ENCODE measurements at regions not wholly inside any gene's neighbourhood (a gene's known extent, or its start where the extent isn't known, plus 50 kb on each side); places are given as distances from the start of the nearest gene placed in this dataset.

DNA sequence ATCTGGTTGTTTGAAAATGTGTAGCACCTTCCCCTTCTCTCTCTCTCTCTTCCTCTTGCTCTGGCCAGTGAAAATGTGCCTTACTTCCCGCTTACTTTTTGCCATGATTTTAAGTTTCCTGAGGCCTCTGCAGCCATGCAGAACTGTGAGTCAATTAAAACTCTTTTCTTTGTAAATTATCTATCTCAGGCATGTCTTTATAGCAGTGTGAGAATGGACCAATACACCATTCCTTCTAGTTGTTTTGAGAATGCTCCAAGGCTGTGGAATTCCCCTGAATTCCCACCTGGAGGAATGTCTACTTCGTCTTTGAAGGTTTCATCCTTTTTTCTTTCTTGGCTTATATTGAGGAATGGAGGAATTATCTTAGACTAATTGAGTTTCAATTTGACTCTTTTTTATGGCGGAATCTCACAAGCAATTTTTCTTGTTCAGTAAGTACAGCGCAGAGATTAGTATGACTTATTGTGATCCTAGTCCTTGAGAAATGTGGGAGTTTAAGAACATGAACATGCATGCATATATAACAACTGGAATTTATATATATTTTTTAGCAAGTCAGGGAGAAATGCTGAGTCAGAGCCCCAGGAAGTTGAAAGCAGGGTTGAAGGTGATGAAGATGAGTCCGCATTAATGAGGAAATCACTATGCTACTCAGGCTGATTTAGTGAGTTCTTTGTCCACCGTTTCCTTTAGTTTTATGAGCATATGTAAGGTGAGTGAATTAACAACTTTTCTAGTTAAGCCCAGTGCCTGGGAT is 488.1 kb upstream of the ADAMTS16 start:
- DNase-seq (ENCODE audit: extremely low read depth, low read depth), result no peak

DNA sequence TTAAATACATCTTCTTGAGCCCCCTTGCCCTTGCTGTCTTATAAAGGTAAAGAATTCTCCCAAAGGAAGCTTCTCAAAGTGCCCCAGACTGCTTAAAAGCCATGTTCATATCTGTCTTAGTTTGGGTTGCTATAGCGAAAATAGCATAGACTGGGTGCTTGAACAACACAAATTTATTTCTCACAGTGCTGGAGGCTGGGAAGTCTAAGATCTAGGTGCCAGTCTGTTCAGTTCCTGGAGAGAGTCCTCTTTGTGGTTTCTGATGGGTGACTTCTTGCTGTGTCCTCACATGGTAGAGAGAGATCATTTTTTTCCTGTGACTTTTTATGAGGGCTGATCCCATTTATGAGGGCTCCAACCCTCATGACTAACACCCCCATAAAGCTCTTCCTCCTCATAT is 486.7 kb upstream of the ADAMTS16 start:
- DNase-seq (ENCODE audit: extremely low read depth, low read depth), result no peak

DNA sequence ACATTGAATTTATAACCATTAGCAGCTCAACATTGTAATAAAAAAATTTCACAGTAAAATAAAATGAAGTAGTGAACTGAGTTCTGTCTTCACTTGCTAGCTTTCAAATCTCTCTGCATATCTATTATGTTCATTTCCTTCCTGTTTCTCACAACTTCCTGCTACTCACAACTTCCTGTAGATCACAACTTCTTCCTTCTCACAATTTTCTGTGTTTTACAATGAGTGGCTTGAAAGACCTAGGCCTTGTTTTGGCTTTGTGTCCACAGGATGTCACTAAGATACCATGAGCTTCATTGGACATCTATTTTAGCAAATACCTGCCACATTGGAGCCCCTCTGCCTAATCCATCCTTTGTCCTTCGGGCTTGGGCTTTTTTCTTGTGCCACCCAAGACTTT is 480.3 kb upstream of the ADAMTS16 start:
- no peak for DNase-seq (ENCODE audit: extremely low read depth, low read depth)

DNA sequence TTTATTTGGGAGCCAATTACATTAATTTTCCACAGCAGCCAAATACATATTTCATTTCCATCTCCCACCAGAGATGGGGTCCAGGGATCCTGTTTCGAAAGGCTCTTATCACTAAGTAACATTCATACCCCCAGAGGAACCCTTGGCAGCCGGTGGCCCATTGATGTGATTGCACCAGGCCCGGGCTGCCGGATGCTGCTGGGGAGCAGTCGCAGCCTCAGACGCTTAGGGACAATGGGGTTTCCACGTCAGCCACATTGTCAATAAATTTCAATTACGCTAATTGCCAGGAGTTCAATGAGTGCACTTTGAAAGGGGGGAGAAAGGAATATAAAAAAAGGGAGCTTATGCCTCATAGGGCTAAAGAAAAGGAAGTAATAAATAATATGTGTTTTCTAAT is 478.8 kb upstream of the ADAMTS16 start:
- no peak for DNase-seq (ENCODE audit: extremely low read depth, low read depth)

DNA sequence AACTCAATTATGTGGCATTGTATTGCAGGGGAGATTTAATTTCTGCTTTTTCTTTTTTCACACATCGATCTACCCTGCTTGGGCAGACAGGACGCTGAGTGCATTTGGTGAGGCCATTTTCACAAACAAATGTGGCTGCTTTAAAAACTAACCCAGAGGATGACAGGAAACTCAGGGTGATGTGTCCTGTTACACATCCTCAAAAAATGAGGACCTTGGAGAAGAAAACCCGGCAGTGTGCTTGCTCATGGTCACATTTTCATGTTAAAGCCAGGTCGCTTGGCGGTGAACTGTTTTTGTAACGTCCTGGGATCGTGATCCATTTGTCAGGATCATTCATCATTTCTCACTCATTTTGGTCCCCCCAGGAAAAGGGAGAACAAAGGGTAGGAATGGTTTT is 478.3 kb upstream of the ADAMTS16 start:
- DNase-seq (ENCODE audit: extremely low read depth, low read depth), result no peak

DNA sequence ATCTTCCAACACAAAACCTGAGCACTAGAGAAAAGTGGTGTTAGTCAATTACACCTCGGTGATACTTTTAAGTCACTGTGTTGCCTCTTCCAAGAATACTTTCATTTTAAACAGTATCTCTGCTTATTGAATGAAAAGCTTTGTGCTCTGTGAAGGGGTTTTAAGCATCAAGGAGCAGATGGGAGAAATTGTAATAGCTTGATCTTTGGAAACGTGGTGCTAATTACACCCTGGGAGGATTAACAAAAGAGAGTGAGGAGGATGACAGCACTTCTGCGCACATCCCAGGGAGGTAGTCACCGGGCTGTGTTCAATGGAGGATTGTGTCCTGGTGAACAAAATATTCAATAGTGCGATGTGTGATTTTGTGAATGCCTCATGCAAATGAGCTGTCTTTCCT is 477.4 kb upstream of the ADAMTS16 start:
- DNase-seq (ENCODE audit: extremely low read depth, low read depth), result no peak

DNA sequence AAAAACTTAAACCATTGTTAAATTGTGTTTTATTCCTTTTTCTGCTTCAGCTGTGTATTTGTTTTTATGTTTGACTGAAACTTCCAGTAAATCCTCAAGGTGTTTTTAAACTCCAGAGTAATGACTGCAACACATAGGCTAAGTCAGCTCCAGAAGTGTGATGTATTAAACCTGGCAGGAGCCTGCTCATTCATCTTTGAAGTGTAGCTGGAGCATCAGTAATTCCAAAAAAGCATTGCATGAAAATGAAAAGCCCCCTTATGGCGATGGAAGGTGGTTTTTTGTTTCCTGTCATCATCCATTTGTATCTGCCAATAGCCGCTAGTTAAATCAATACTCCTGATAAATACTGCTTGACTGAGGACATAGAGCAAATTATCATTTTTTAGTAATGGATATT is 474.2 kb upstream of the ADAMTS16 start:
- no peak for DNase-seq (ENCODE audit: extremely low read depth, low read depth)

DNA sequence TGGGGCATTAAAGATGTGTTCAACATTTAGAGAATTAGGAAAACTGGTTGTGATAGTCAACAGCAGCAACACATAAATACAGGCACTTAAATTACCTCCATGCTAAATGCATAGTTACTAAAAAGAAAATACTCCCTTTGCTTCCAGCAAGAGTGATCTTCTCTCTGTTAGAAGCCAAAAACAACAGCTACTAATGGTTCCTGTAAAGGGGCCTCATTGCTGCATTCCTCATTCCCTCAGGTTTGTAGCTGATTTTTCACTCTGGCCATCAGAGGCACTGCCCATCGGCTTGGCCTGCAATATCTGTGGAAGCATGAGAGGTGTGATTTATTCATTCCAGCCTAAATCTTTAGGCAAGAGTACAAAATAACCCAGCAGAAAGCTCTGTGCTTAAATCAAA is 466.0 kb upstream of the ADAMTS16 start:
- no peak for DNase-seq (ENCODE audit: extremely low read depth, low read depth)

DNA sequence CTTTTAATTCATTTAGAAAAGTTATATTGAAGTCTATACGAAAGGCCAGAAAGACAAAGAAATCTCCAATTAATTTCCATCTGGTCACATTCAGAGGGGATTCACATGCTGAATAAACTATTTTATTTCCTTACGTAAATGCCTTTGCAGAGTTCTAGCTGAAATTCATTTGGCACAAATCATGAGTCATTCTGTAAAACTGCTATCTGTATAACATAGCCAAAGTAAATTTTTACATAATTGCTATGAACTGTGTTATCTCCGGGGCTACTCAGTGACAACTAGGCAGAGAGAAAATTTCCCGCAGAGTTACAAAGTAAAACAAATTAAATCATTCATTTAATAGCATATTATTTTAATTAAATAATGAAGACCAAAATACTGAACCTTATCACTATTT is 463.2 kb upstream of the ADAMTS16 start:
- no peak for DNase-seq (ENCODE audit: extremely low read depth, low read depth)

DNA sequence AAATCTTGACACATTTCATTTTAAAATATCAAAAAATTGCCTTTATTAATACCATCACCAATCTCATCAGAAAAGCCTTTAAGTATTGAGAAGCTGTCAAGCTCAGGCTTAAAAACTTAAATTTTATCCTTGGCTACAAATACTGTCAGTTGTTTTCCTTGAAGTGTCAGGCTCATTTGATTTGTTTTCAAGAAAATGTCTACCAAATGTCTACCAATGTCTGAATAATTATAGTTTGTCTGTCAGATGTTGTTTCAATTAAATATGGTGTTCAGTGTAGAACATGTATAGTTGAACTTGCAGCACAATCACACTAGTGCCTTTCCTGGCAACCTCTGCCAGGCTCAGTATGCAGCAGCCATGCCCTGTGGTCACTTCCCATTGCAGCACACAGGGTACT is 455.2 kb upstream of the ADAMTS16 start:
- no peak for DNase-seq (ENCODE audit: extremely low read depth, low read depth)

DNA sequence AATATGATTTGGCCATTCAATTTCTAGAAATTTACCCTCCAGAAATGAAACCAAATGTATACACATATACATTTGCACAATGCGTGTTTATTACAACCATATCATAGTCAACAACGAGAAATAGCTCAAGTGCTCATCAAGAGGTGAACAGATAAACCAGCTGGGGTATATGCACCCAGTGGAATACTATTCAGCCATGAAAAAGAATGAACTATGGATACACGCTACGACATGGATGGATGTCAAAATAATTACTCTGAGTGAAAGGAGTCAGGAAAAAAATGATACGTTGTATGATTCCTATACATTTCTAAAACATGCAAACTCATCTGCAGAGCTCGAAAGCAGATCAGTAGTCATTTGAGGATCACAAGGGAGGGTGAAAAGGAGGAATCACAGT is 441.5 kb upstream of the ADAMTS16 start:
- DNase-seq (ENCODE audit: extremely low read depth, low read depth), result no peak

DNA sequence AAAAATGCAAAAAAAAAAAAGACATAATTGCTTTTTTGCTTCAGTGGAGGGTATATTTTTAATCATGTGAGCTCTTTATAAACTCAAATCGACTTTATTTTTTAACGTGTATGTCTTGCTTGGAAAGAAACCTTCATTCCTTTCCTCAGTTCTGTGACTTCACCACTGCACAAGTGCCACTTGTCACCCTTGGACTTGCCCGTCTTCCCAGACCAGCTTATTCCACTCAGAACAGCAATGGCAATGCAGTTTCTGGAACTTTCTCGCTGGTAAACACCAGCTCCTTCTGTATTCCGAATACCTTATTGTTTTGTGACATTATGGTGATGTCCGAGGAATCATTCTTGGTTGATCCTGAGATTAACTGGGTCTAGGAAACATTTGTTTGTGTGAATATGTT is 440.5 kb upstream of the ADAMTS16 start:
- no peak for DNase-seq (ENCODE audit: extremely low read depth, low read depth)

DNA sequence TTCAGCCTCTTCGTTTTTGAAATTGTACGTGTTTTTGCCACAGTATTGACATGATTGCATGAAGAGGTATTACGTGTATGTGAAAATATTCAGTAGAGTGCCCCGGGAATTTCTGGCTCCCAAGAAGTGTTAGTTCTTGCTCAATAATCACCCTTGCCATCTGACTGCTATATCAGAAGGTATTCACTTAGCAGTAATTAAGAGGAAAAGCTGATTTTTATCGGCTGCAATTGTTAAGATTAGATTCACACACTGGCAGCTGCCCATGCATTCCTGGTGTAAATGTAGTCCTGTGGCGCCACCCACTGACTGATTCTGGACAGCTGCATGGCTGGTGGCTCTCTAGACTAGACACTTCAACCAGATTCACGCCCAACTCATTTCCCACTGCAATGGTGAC is 440.1 kb upstream of the ADAMTS16 start:
- peak; percentile 48 for DNase-seq (ENCODE audit: extremely low read depth, low read depth)

DNA sequence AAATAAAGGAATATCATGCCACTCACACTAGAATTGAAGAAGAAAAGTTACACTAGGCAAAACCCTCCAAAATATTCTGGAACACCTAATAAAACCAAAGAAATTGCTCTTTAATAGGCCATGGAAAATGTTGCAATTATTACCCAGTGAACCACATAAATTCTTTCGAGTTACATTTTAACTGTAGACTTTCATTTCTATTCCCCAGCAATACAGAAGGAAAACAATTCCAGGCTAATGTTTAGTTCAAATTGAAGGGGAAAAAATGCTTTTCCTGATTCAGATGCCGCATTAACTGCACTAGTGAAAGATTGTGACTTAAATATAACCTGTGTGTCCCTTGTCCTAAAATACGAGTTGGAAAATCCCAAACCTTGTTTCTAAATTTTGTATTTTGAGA is 439.3 kb upstream of the ADAMTS16 start:
- DNase-seq (ENCODE audit: extremely low read depth, low read depth), result no peak

DNA sequence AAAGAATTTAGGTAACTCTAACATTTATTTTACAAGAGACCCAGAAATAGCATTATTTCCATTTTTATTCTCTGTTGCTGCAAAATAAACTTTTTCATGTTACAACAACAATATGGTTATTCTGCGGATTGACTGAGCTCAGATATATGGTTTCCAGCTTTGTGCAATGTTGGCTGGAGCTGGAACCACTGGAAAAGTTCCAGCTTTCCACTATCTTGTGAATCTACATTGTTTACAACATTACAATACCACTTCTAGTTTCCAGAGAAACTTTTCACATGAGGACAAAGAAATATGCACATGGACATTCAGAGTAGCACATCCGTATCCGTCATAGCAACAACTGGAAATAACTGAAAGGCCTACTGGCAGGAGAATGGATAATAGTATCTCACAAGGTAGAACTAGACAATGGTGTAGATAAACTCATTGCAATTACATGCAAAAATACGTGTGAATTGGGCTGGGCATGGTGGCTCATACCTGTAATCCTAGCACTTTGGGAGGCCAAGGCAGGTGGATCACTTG is 436.1 kb upstream of the ADAMTS16 start:
- no peak for DNase-seq (ENCODE audit: extremely low read depth, low read depth)

DNA sequence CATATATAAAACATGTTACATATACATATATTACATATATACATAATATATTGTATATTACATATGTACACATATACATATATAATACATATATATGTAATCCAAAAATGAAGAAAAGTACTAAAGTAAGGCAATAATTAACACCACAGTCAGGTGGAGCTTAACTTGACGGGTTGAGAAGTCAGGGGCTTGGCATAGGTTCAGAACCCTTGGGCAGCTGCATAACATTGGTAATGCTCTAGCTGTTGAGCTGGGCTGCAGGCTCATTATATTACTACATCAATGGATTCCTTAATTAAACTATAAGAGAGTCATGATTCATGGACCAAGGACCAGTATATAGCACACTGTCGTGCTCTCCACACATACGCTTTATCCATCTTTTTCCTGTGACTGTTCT is 435.2 kb upstream of the ADAMTS16 start:
- no peak for DNase-seq (ENCODE audit: extremely low read depth, low read depth)

DNA sequence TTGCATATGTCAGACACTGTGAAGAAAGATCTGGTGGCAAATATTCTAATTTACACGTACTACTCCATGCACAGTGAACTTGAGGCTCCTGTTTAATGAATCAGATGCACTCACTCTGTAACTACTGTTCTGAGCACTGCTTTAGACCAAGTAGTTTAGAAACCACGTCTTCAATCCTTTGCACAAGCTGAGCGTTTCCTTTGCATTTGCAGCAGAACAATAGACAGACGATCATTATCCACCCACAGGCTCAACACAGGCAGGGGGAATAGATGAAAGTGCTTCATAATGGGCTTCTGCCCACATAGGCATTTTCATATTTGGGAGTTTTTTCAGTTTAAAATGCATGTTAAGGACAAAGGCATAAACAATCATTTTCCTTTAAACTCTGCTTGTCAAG is 423.3 kb upstream of the ADAMTS16 start:
- DNase-seq (ENCODE audit: extremely low read depth, low read depth), result no peak

DNA sequence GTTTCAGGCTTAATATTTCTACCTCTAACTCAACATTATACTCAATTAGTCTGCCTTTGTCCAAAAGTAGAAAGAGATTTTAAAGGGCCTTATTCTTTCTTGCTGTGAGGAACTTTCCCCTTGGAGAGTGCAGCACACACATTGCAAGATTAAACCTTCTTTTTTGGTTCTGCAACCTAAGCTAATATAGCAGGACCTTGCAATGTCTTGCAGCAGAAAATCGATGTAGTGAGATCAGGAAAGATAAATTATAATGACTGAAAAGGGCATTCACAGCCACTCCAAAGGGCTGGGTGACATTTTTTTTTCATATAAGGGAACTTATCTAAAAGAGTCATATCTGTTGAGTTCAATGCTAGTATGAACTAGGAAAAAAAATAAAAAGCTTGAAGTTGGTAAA is 422.7 kb upstream of the ADAMTS16 start:
- no peak for DNase-seq (ENCODE audit: extremely low read depth, low read depth)

DNA sequence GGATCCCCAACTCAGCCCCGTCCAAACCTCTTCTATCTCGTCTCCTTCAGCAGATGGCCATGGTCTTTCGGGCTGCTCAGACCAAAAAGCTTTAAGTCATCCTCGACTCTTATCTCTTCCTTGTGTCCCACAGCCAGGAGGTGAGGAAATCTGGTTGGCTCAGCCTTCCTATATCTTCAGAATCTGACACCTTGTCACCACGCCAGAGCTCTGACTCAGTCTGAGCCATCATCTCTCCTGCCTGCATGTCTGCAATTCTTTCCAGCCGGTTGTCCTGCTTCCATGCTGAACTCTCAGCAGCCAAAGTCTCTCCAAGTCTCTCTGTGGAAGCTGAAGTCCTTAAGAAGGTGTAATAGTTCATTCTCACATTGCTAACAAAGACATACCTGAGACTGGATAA is 419.3 kb upstream of the ADAMTS16 start:
- peak; percentile 6 for DNase-seq (ENCODE audit: extremely low read depth, low read depth)

DNA sequence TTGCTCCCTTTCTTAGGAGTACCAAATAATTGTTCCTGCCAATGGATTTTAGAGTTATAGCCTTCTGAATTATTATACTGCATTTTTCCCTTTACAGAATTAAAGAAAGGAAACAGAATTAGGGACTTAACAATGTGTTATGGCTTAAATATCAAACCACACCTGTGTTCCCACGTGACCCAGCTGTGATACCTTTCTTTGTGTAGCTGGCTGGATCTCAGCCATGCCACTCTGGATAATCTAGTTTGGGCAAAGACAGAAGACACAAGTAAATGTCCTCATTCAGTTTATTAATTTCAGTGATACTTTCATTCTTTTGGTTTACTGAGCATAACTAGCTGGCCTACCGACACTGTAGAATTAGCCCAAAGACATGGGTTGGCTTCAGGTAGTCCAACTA is 417.2 kb upstream of the ADAMTS16 start:
- DNase-seq (ENCODE audit: extremely low read depth, low read depth), result no peak

DNA sequence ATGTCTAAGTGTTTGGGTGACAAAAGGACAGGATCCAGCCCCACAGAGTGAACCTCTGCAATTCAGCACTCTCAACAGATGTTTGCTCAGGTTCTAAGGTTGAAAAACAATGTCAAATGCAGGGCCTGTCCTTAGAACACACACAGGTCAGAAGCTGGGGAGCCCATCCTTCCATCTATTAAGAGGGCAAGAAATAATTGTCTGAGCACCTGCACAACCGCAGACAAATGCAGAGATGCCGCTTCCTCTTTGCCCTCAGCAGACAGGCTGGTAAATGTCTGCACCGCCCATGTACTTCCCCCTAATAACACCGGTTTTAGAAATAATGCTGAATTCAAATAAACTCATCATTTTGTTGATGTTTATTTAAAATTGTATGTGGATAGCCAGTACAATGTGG is 414.5 kb upstream of the ADAMTS16 start:
- DNase-seq (ENCODE audit: extremely low read depth, low read depth), result no peak

DNA sequence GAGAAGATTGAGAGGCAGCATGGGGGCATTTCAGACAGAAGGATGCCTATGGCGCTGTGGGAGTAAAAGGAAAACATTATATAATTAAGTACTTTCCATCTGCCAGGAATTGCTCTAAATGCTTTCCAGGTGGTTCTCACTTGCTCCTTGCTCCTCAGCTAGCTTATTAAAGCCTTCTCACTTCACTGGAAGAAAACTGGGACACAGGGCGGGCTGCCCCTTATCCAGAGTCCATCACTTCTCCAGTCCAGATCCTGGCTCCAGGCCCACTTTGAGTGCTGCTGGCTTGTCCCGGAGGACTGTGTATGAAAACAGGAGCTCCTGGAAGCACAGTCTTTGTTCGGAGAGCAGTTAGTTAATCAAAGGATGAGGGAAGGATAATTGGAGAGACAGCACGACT is 409.9 kb upstream of the ADAMTS16 start:
- DNase-seq (ENCODE audit: extremely low read depth, low read depth), result no peak

DNA sequence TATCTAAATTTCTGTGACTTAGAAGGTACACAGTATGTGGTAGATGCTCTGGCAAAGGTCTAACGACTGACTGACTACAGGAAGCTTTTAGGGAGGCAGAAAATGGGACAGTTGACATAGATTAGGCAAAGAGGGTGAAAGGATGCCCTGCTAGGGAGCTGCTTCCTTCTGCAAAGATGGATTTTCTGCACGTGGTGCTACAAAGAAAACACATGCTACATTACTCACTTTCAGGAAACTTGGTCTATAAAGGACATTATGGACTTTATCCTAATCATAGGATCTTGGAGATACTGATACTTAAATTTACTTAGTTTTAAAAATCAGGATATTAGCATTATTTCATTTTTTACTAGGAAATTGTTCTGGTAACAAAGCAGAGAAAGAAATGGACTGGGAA is 405.8 kb upstream of the ADAMTS16 start:
- no peak for DNase-seq (ENCODE audit: extremely low read depth, low read depth)

Data from NCI-H460 (cell line).